ENCODE measurements at regions not wholly inside any gene's neighbourhood (a gene's known extent, or its start where the extent isn't known, plus 50 kb on each side); places are given as distances from the start of the nearest gene placed in this dataset.

- no peak for TF ChIP-seq CTCF (IDR thresholded peaks at IDR 0.05)
- TF ChIP-seq POLR2A (IDR thresholded peaks at IDR 0.05): no peak
- no peak for TF ChIP-seq POLR2AphosphoS5 (IDR thresholded peaks at IDR 0.05; ENCODE audit: insufficient read depth in 1 of 2, low read depth in 1 of 2)
Observed at GRCh38 chr12:89988188-89988915, 279.7 kb upstream of the ATP2B1 start.

Measured in vagina (tissue), 2 donors.